Suprapubic skin (tissue), 4 donors: ENCODE measurements at regions not wholly inside any gene's neighbourhood (a gene's known extent, or its start where the extent isn't known, plus 50 kb on each side); places are given as distances from the start of the nearest gene placed in this dataset.

Experiments used
- DNase-seq, 2 donors: peaks; one replicate each; pipeline ENCODE4 v3.0.0-alpha.2; 2019; ENCODE audit warnings: low spot score in 2 of 2
- H3K27ac ChIP-seq: fragments of 200-600 bp; sonication (generic); one replicate; pipeline ENCODE4 v1.5.1; 2019
- H3K27me3 ChIP-seq: fragments of 200-600 bp; sonication (generic); one replicate; pipeline ENCODE4 v1.5.1; 2019
- H3K36me3 ChIP-seq: fragments of 200-600 bp; sonication (generic); one replicate; pipeline ENCODE4 v1.5.1; 2019
- H3K4me1 ChIP-seq: fragments of 200-600 bp; sonication (generic); one replicate; pipeline ENCODE4 v1.5.1; 2019
- H3K4me3 ChIP-seq: fragments of 200-600 bp; sonication (generic); one replicate; pipeline ENCODE4 v1.5.1; 2019; ENCODE audit warnings: mild to moderate bottlenecking
- H3K9me3 ChIP-seq: fragments of 200-600 bp; sonication (generic); one replicate; pipeline ENCODE4 v1.5.1; 2019
- EP300 ChIP-seq: sonication (generic); formaldehyde crosslinking; IDR thresholded peaks from one replicate; pipeline ENCODE4 v1.6.1; 2017; ENCODE audit warnings: antibody characterized with exemption
- POLR2A ChIP-seq, 2 donors: fragments of 450-650 bp; IDR thresholded peaks; one replicate each; pipeline ENCODE4 v1.6.1; 2017; ENCODE audit warnings: antibody characterized with exemption in 2 of 2, mild to moderate bottlenecking in 2 of 2, moderate library complexity in 2 of 2
- POLR2AphosphoS5 ChIP-seq, 3 donors: sonication (generic); formaldehyde crosslinking; IDR thresholded peaks; one replicate each; pipeline ENCODE4 v1.6.1; 2017; ENCODE audit warnings: antibody characterized with exemption in 3 of 3
- WGBS: methylation state at CpG from one replicate; pipeline ENCODE4 v1.1.5; 2018; 5-methylcytosine and 5-hydroxymethylcytosine counted together
- TF ChIP-seq, protein P1 (sequence below), 2 donors: fragments of 200-600 bp in 1 of 2; fragments of 450-650 bp in 1 of 2; sonication (generic) in 1 of 2; IDR thresholded peaks; one replicate each; pipeline ENCODE4 v1.5.1; 2016 to 2019; ENCODE audit warnings: antibody characterized with exemption in 2 of 2, mild to moderate bottlenecking in 1 of 2, moderate library complexity in 1 of 2

- peaks cover 24% of the 10 kb centered on the region for H3K27me3 ChIP-seq
- no peaks in the 10 kb centered on the region for H3K9me3 ChIP-seq
Observed at GRCh38 chr3:128561504-128561903, 68.5 kb upstream of the GATA2 start.

GRCh38 chr3:128560768-128561167, 67.8 kb upstream of the GATA2 start:
- H3K4me3 ChIP-seq, result no peak overlapping the region
- no peaks in the 10 kb centered on the region for H3K9me3 ChIP-seq
- 96% methylated on average over 11 of the region's 12 CpGs for WGBS
- no peak overlapping the region for H3K27ac ChIP-seq
- peaks cover 1% of the 10 kb centered on the region for H3K4me1 ChIP-seq
- TF ChIP-seq, protein P1, sequence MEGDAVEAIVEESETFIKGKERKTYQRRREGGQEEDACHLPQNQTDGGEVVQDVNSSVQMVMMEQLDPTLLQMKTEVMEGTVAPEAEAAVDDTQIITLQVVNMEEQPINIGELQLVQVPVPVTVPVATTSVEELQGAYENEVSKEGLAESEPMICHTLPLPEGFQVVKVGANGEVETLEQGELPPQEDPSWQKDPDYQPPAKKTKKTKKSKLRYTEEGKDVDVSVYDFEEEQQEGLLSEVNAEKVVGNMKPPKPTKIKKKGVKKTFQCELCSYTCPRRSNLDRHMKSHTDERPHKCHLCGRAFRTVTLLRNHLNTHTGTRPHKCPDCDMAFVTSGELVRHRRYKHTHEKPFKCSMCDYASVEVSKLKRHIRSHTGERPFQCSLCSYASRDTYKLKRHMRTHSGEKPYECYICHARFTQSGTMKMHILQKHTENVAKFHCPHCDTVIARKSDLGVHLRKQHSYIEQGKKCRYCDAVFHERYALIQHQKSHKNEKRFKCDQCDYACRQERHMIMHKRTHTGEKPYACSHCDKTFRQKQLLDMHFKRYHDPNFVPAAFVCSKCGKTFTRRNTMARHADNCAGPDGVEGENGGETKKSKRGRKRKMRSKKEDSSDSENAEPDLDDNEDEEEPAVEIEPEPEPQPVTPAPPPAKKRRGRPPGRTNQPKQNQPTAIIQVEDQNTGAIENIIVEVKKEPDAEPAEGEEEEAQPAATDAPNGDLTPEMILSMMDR (IDR thresholded peaks at IDR 0.05), result no peak
- TF ChIP-seq POLR2A (IDR thresholded peaks at IDR 0.05) (no peak), EP300 (no peak), POLR2AphosphoS5 (IDR thresholded peaks at IDR 0.05) (no peak)
- H3K27me3 ChIP-seq, result peaks cover 32% of the 10 kb centered on the region
- DNase-seq, result no peak
- H3K36me3 ChIP-seq, result no peaks in the 10 kb centered on the region

More at GRCh38 chr3:128561504-128561903, 68.5 kb upstream of the GATA2 start:
- 79% methylated on average over 2 of the region's 2 CpGs for WGBS
- no peak overlapping the region for H3K4me3 ChIP-seq
- no peak for TF ChIP-seq POLR2A (IDR thresholded peaks at IDR 0.05)
- TF ChIP-seq EP300, result no peak
- no peak for TF ChIP-seq POLR2AphosphoS5 (IDR thresholded peaks at IDR 0.05)
- TF ChIP-seq, protein P1 (IDR thresholded peaks at IDR 0.05), result no peak
- DNase-seq, result no peak
- no peaks in the 10 kb centered on the region for H3K36me3 ChIP-seq
- no peak overlapping the region for H3K27ac ChIP-seq
- H3K4me1 ChIP-seq, result no peaks in the 10 kb centered on the region

- Histone ChIP-seq H3K36me3 (no peaks in the 10 kb centered on the region), H3K4me1 (peaks cover 9% of the 10 kb centered on the region), H3K4me3 (no peak overlapping the region), H3K27me3 (peaks cover 43% of the 10 kb centered on the region), H3K27ac (no peak overlapping the region), H3K9me3 (no peaks in the 10 kb centered on the region)
- TF ChIP-seq, protein P1 (IDR thresholded peaks at IDR 0.05), result no peak
- TF ChIP-seq POLR2AphosphoS5 (IDR thresholded peaks at IDR 0.05), result no peak
- no peak for TF ChIP-seq EP300
- TF ChIP-seq POLR2A (IDR thresholded peaks at IDR 0.05), result no peak
- WGBS, result 46% methylated on average over 17 of the region's 17 CpGs
- no peak for DNase-seq
Observed at GRCh38 chr3:128559486-128560225, 66.7 kb upstream of the GATA2 start.

DNA sequence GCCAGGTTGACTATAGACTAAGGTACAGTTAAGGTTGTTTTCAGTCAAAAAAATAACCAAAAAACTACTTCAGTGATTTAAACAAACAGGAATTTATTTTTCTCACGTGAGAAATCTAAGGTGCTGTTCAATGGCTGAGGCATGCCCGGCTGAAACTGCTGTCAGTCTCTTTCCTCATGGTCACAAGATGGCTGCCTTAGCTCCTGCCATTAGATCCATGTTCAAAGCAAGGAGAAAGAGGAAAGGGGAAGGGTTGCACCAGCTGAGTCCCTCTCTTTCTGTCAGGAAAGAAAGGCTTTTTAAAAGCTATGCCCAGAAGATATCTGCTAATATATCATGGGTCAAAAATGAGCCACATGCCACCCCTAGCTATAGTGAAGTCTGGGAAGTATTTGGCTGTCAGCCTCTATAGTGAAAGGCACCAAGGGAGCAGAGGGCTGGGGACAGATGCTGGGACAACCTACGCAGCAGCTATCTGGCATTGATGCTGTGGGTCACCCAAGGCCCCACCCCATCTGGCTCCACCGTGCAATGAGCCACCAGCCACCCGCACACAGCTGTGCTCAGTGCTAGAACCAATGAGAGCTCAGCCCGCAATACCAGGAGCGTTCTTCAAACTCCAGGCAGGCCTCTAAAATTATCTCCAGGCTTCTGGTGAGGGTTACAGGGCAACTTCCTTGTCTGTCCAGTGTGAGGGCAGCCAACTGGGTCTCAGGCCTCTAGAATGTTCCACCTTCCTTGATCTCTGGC, 64.7 kb upstream of the GATA2 start:
- no peaks in the 10 kb centered on the region for H3K9me3 ChIP-seq
- H3K27me3 ChIP-seq, result peaks cover 60% of the 10 kb centered on the region
- WGBS, result 95% methylated on average over 7 of the region's 7 CpGs
- no peak overlapping the region for H3K27ac ChIP-seq
- H3K4me1 ChIP-seq, result peaks cover 9% of the 10 kb centered on the region
- no peak overlapping the region for H3K4me3 ChIP-seq
- DNase-seq, result no peak
- H3K36me3 ChIP-seq, result no peaks in the 10 kb centered on the region
- TF ChIP-seq, protein P1 (IDR thresholded peaks at IDR 0.05), result no peak
- TF ChIP-seq POLR2A (IDR thresholded peaks at IDR 0.05) (no peak), POLR2AphosphoS5 (IDR thresholded peaks at IDR 0.05) (no peak), EP300 (no peak)

- no peak for DNase-seq
- H3K36me3 ChIP-seq, result no peaks in the 10 kb centered on the region
- H3K4me3 ChIP-seq, result no peak overlapping the region
- peaks cover 67% of the 10 kb centered on the region for H3K27me3 ChIP-seq
- no peak overlapping the region for H3K27ac ChIP-seq
- H3K9me3 ChIP-seq, result no peaks in the 10 kb centered on the region
- TF ChIP-seq, protein P1 (IDR thresholded peaks at IDR 0.05), result no peak
- TF ChIP-seq POLR2A (IDR thresholded peaks at IDR 0.05) (no peak), POLR2AphosphoS5 (IDR thresholded peaks at IDR 0.05) (no peak), EP300 (no peak)
- H3K4me1 ChIP-seq, result peaks cover 9% of the 10 kb centered on the region
- WGBS, result 50% methylated on average over 4 of the region's 12 CpGs
Observed at GRCh38 chr3:128556907-128557306, 63.9 kb upstream of the GATA2 start.
